SK-N-SH (cell line): ENCODE measurements at regions not wholly inside any gene's neighbourhood (a gene's known extent, or its start where the extent isn't known, plus 50 kb on each side); places are given as distances from the start of the nearest gene placed in this dataset.

Source experiments
- CTCF ChIA-PET: fragments of 300-600, 350-600 bp; formaldehyde crosslinking; extraction: SDS; loops from one replicate; lab custom pipeline; 2021; lab: Yijun Ruan, JAX
- POLR2A ChIA-PET: fragments of 350-600 bp; sonication (Branson Sonifier 250); formaldehyde crosslinking; extraction: SDS; loops from one replicate; lab custom pipeline; 2020; ENCODE audit warnings: antibody characterized with exemption, inconsistent platforms; lab: Yijun Ruan, JAX
- DNase-seq: peaks from one replicate; pipeline ENCODE4 v3.0.0; 2012
- H2AFZ ChIP-seq: fragments of 200-600 bp; sonication (generic); 2 replicates; pipeline ENCODE4 v1.8.1; 2016; ENCODE audit warnings: antibody characterized with exemption, mild to moderate bottlenecking, low read depth
- H3F3A ChIP-seq: fragments of 200-600 bp; sonication (generic); replicated peaks from 2 replicates; pipeline ENCODE3; 2016; ENCODE audit warnings: antibody characterized with exemption, mild to moderate bottlenecking; ENCODE audit not compliant: insufficient read depth
- H3K27ac ChIP-seq, 2 experiments: fragments of 200-500 bp in 1 of 2; fragments of 200-600 bp in 1 of 2; sonication (Bioruptor generic) in 1 of 2; sonication (generic), shearing (Covaris generic) in 1 of 2; 2 replicates each; pipeline versions ENCODE4 v1.5.1 to v1.6.1; 2014 to 2016; ENCODE audit warnings: low read depth in 2 of 2, inconsistent platforms in 1 of 2, low read length in 1 of 2, mild to moderate bottlenecking in 1 of 2, mixed read lengths in 1 of 2
- H3K27me3 ChIP-seq: fragments of 200-600 bp; sonication (generic), shearing (Covaris generic); 2 replicates; pipeline ENCODE4 v1.6.1; 2016; ENCODE audit warnings: mixed run types; ENCODE audit not compliant: insufficient read depth
- H3K36me3 ChIP-seq, 2 experiments: fragments of 200-500 bp in 1 of 2; fragments of 200-600 bp in 1 of 2; sonication (Bioruptor generic) in 1 of 2; sonication (generic) in 1 of 2; replicated peaks in 1 of 2; 2 replicates each; pipeline versions ENCODE3 to v1.5.1; 2014 to 2016; ENCODE audit warnings: low read length in 1 of 2, mild to moderate bottlenecking in 1 of 2; ENCODE audit not compliant: insufficient read depth in 2 of 2, control insufficient read depth in 1 of 2
- H3K4me1 ChIP-seq, 2 experiments: fragments of 200-500 bp in 1 of 2; fragments of 200-600 bp in 1 of 2; sonication (Bioruptor generic) in 1 of 2; sonication (generic), shearing (Covaris generic) in 1 of 2; 2 replicates each; pipeline versions ENCODE4 v1.5.1 to v1.6.1; 2014 to 2016; ENCODE audit warnings: low read depth in 1 of 2, low read length in 1 of 2, mixed run types in 1 of 2; ENCODE audit not compliant: insufficient read depth in 2 of 2, control insufficient read depth in 1 of 2
- H3K4me2 ChIP-seq: fragments of 200-600 bp; sonication (generic), shearing (Covaris generic); 2 replicates; pipeline ENCODE4 v1.6.1; 2017; ENCODE audit warnings: mixed run types
- H3K4me3 ChIP-seq, 2 experiments: fragments of 200-500 bp in 1 of 2; fragments of 200-600 bp in 1 of 2; sonication (Bioruptor generic) in 1 of 2; sonication (generic), shearing (Covaris generic) in 1 of 2; 2 replicates each; pipeline versions ENCODE4 v1.5.1 to v1.8.1; 2014 to 2016; ENCODE audit warnings: low read depth in 2 of 2, inconsistent platforms in 1 of 2, low read length in 1 of 2, mild to moderate bottlenecking in 1 of 2, mixed read lengths in 1 of 2, moderate library complexity in 1 of 2
- H3K79me2 ChIP-seq: fragments of 200-600 bp; sonication (generic); 2 replicates; pipeline ENCODE4 v1.8.1; 2017; ENCODE audit warnings: mild to moderate bottlenecking; ENCODE audit not compliant: insufficient read depth
- H3K9ac ChIP-seq: fragments of 200-600 bp; sonication (generic); 2 replicates; pipeline ENCODE4 v1.6.1; 2017; ENCODE audit warnings: mixed run types
- H3K9me2 ChIP-seq: fragments of 200-600 bp; sonication (generic); 2 replicates; pipeline ENCODE4 v1.6.1; 2017; ENCODE audit warnings: mixed run types
- H3K9me3 ChIP-seq: fragments of 200-600 bp; sonication (generic); 2 replicates; pipeline ENCODE4 v1.6.1; 2017; ENCODE audit warnings: mixed run types, mild to moderate bottlenecking, moderate library complexity
- H4K20me1 ChIP-seq: fragments of 200-600 bp; sonication (generic); 2 replicates; pipeline ENCODE4 v1.6.1; 2017; ENCODE audit warnings: mild to moderate bottlenecking, mixed run types; ENCODE audit not compliant: insufficient read depth
- EP300 ChIP-seq, 2 experiments: IDR thresholded peaks; 2 replicates each; pipeline versions ENCODE4 v1.4.0 to v1.6.1; 2012; ENCODE audit warnings: borderline replicate concordance in 1 of 2, low read depth in 1 of 2, low read length in 1 of 2
- EZH2phosphoT487 ChIP-seq: fragments of 200-600 bp; sonication (generic); IDR thresholded peaks from 2 replicates; pipeline ENCODE4 v1.6.1; 2017; ENCODE audit warnings: low read depth, mixed run types, mild to moderate bottlenecking, antibody characterized with exemption, moderate library complexity, borderline replicate concordance
- FOXJ3 ChIP-seq: sonication (generic); formaldehyde crosslinking; IDR thresholded peaks from 2 replicates; pipeline ENCODE4 v1.5.1; 2020; ENCODE audit warnings: mild to moderate bottlenecking, missing genetic modification reagents
- GABPA ChIP-seq: IDR thresholded peaks from 2 replicates; pipeline ENCODE4 v1.4.0; 2012; ENCODE audit warnings: low read depth, mild to moderate bottlenecking
- IRF3 ChIP-seq: fragments of 150-350 bp; IDR thresholded peaks from 2 replicates; pipeline ENCODE4 v1.6.1; 2016; ENCODE audit warnings: mild to moderate bottlenecking, low read depth, low read length
- MXI1 ChIP-seq: IDR thresholded peaks from 2 replicates; pipeline ENCODE4 v1.6.1; 2012; ENCODE audit warnings: mild to moderate bottlenecking, low read depth, low read length, improper control_type of control experiment
- NFIC ChIP-seq: IDR thresholded peaks from 2 replicates; pipeline ENCODE4 v1.4.0; 2012; ENCODE audit warnings: borderline replicate concordance
- REST ChIP-seq: IDR thresholded peaks from 2 replicates; pipeline ENCODE4 v1.6.1; 2012; ENCODE audit warnings: mild to moderate bottlenecking, low read depth, low read length, moderate library complexity
- RFX5 ChIP-seq: IDR thresholded peaks from 2 replicates; pipeline ENCODE4 v1.6.1; 2012; ENCODE audit warnings: mild to moderate bottlenecking, improper control_type of control experiment, low read length
- RXRA ChIP-seq: IDR thresholded peaks from 2 replicates; pipeline ENCODE4 v1.4.0; 2012; ENCODE audit warnings: low read depth, mild to moderate bottlenecking, borderline replicate concordance
- TAF1 ChIP-seq: IDR thresholded peaks from 2 replicates; pipeline ENCODE4 v1.6.1; 2012; ENCODE audit warnings: low read depth, mild to moderate bottlenecking, low read length, moderate library complexity, borderline replicate concordance
- TCF12 ChIP-seq: IDR thresholded peaks from 2 replicates; pipeline ENCODE4 v1.4.0; 2012
- WGBS: methylation state at CpG from one replicate; pipeline ENCODE4 v1.1.6; 2017; ENCODE audit warnings: low lambda C conversion rate; 5-methylcytosine and 5-hydroxymethylcytosine counted together

GRCh38 chr6:4449409-4449808 is 314.0 kb upstream of the ECI2 start:
- Histone ChIP-seq H3K4me2 (no peak overlapping the region), H2AFZ (no peak overlapping the region), H3K9me2 (no peaks in the 10 kb centered on the region)
- 40% methylated on average over 1 of the region's 1 CpG for WGBS
- TF ChIP-seq EZH2phosphoT487 (no peak), MXI1 (no peak), NFIC (no peak), GABPA (no peak), IRF3 (no peak), RXRA (no peak)
- TF ChIP-seq, all 33 proteins: peak for 0
- ChIA-PET CTCF (no interaction called here), POLR2A (no interaction called here)
- H3K79me2 ChIP-seq = no peaks in the 10 kb centered on the region
- H3K27ac ChIP-seq = no peak overlapping the region
- H3F3A ChIP-seq = no peaks in the 10 kb centered on the region
- no peak for DNase-seq
- H3K9me3 ChIP-seq = no peaks in the 10 kb centered on the region
- no peaks in the 10 kb centered on the region for H4K20me1 ChIP-seq
- H3K4me1 ChIP-seq = no peaks in the 10 kb centered on the region
- no peak overlapping the region for H3K4me3 ChIP-seq
- no peaks in the 10 kb centered on the region for H3K27me3 ChIP-seq
- no peaks in the 10 kb centered on the region for H3K36me3 ChIP-seq
- H3K9ac ChIP-seq = no peak overlapping the region

- POLR2A ChIA-PET = no interaction called here
Measured at GRCh38 chr6:4448841-4449240, 313.5 kb upstream of the ECI2 start.

More at GRCh38 chr6:4448841-4449240, 313.5 kb upstream of the ECI2 start:
- Histone ChIP-seq H3K9ac (no peak overlapping the region), H3K4me3 (no peak overlapping the region), H3K9me3 (no peaks in the 10 kb centered on the region), H3K27me3 (no peaks in the 10 kb centered on the region), H3K27ac (no peak overlapping the region), H3K4me2 (no peak overlapping the region), H3F3A (no peaks in the 10 kb centered on the region), H2AFZ (no peak overlapping the region), H3K79me2 (no peaks in the 10 kb centered on the region), H4K20me1 (no peaks in the 10 kb centered on the region), H3K9me2 (no peaks in the 10 kb centered on the region), H3K4me1 (no peaks in the 10 kb centered on the region), H3K36me3 (no peaks in the 10 kb centered on the region)
- no peak for DNase-seq
- no peak for TF ChIP-seq RFX5
- no peak for TF ChIP-seq TCF12
- no peak for TF ChIP-seq FOXJ3 (CRISPR knock-in tag)
- TF ChIP-seq EP300 (IDR thresholded peaks at IDR 0.05; ENCODE audit: borderline replicate concordance in 1 of 2, low read depth in 1 of 2, low read length in 1 of 2) = no peak
- no peak for TF ChIP-seq TAF1
- no peak for TF ChIP-seq REST
- WGBS = 32% methylated on average over 3 of the region's 3 CpGs
- CTCF ChIA-PET = no interaction called here
